OCI-LY1 (cell line): ENCODE measurements at regions not wholly inside any gene's neighbourhood (a gene's known extent, or its start where the extent isn't known, plus 50 kb on each side); places are given as distances from the start of the nearest gene placed in this dataset.

ENCODE experiments used
- EZH2 ChIP-seq: fragments of 200-600 bp; sonication (generic), shearing (Covaris generic); IDR thresholded peaks from 2 replicates; pipeline ENCODE4 v1.8.0; 2017; ENCODE audit warnings: borderline replicate concordance, mixed run types, mild to moderate bottlenecking, antibody characterized with exemption, low read length, moderate library complexity, mixed read lengths
- TF ChIP-seq, protein P1 (sequence below): fragments of 200-600 bp; sonication (generic), shearing (Covaris generic); IDR thresholded peaks from 2 replicates; pipeline ENCODE4 v1.5.1; 2017; ENCODE audit warnings: mild to moderate bottlenecking, antibody characterized with exemption, low read length, moderate library complexity, mixed read lengths

DNA sequence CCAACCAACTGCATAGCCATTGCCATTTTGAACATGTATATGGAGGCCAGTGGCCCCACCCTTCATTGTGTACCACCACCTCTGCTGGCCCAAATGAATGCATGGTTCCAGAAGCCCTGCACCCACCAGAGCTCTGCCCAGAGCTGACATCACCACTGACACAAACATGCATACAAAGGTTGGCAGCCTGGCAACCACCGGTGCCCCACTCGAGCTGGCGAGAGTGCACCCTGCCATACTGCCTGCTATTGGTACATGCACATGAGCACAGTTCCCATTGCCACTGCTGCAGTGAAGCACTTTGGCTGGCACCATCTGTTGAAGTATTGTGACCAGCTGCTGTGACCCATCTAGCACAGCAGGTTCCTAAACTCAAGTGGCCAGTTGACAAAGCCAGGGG is 1564.9 kb downstream of the OLFM4 start:
- TF ChIP-seq, protein P1, sequence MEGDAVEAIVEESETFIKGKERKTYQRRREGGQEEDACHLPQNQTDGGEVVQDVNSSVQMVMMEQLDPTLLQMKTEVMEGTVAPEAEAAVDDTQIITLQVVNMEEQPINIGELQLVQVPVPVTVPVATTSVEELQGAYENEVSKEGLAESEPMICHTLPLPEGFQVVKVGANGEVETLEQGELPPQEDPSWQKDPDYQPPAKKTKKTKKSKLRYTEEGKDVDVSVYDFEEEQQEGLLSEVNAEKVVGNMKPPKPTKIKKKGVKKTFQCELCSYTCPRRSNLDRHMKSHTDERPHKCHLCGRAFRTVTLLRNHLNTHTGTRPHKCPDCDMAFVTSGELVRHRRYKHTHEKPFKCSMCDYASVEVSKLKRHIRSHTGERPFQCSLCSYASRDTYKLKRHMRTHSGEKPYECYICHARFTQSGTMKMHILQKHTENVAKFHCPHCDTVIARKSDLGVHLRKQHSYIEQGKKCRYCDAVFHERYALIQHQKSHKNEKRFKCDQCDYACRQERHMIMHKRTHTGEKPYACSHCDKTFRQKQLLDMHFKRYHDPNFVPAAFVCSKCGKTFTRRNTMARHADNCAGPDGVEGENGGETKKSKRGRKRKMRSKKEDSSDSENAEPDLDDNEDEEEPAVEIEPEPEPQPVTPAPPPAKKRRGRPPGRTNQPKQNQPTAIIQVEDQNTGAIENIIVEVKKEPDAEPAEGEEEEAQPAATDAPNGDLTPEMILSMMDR = no peak
- no peak for TF ChIP-seq EZH2
